ENCODE measurements at regions not wholly inside any gene's neighbourhood (a gene's known extent, or its start where the extent isn't known, plus 50 kb on each side); places are given as distances from the start of the nearest gene placed in this dataset.

DNA sequence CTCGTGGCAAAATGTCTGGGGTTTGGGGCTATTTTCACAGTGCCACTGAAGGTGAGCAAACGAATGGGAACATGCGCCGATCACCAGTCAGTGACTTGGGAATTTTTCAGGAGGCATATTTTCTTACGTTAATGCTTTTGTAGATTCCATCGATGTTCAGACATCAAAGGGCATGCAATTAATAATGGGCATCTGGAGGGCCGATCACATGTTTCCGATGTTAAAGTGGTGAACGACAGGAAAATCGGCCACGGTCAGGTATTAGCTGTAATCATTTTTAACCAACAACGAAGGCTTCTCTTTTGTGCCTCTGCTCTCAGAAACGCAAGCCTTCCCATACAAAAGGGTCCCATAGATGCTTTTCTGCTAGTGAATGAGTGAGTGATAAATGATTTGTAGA lies 155.0 kb upstream of the PITX1 start:
- TF ChIP-seq POLR2A (IDR thresholded peaks at IDR 0.05) (no peak), POLR2AphosphoS5 (IDR thresholded peaks at IDR 0.05) (no peak)
- TF ChIP-seq, protein P1, sequence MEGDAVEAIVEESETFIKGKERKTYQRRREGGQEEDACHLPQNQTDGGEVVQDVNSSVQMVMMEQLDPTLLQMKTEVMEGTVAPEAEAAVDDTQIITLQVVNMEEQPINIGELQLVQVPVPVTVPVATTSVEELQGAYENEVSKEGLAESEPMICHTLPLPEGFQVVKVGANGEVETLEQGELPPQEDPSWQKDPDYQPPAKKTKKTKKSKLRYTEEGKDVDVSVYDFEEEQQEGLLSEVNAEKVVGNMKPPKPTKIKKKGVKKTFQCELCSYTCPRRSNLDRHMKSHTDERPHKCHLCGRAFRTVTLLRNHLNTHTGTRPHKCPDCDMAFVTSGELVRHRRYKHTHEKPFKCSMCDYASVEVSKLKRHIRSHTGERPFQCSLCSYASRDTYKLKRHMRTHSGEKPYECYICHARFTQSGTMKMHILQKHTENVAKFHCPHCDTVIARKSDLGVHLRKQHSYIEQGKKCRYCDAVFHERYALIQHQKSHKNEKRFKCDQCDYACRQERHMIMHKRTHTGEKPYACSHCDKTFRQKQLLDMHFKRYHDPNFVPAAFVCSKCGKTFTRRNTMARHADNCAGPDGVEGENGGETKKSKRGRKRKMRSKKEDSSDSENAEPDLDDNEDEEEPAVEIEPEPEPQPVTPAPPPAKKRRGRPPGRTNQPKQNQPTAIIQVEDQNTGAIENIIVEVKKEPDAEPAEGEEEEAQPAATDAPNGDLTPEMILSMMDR (IDR thresholded peaks at IDR 0.05) = no peak
